K562 (cell line): ENCODE measurements at regions not wholly inside any gene's neighbourhood (a gene's known extent, or its start where the extent isn't known, plus 50 kb on each side); places are given as distances from the start of the nearest gene placed in this dataset.

Experiments
- ATAC-seq: fragments of 200-7000 bp; cut with Tn5 transposase; 3 replicates; pipeline ENCODE4 v1.9.1; 2020; ENCODE audit warnings: moderate library complexity
- BruUV-seq: library from RNA; stranded (reverse); fragments of 400-500 nt; replicated peaks from 2 replicates; lab custom pipeline; 2021; lab: Mats Ljungman, UMichigan
- CTCF ChIA-PET: fragments of 300-600 bp; formaldehyde crosslinking; extraction: SDS; loops from one replicate; lab custom pipeline; 2021; ENCODE audit warnings: low intra/inter-chr PET ratio; lab: Yijun Ruan, JAX
- POLR2A ChIA-PET: fragments of 300-600, 350-650 bp; sonication (Branson Sonifier 250); formaldehyde crosslinking; extraction: SDS; loops from one replicate; lab custom pipeline; 2021; ENCODE audit warnings: antibody characterized with exemption, inconsistent platforms; lab: Yijun Ruan, JAX
- DNase-seq, 4 experiments: peaks; one replicate each; pipeline versions ENCODE4 v3.0.0 to v3.0.0-alpha.2; 2011 to 2018; ENCODE audit warnings: low spot score in 3 of 4, mixed read lengths in 3 of 4; ENCODE audit errors: extremely low read depth in 1 of 4
- FAIRE-seq: peaks from 2 replicates; lab custom pipeline; 2011; peaks lifted over from hg19 to GRCh38; lab: Jason Lieb, UNC
- H2AFZ ChIP-seq: 2 replicates; pipeline ENCODE4 v1.6.0; 2011; ENCODE audit warnings: low read depth, low read length, control low read depth, inconsistent platforms
- H3K27ac ChIP-seq: fragments of 200-600 bp; 3 replicates; pipeline ENCODE4 v1.8.0; 2011; ENCODE audit warnings: low read depth, mild to moderate bottlenecking, control low read depth, inconsistent platforms, low read length, moderate library complexity, mixed read lengths; ENCODE audit errors: extremely low read depth
- H3K27me3 ChIP-seq, 2 experiments: fragments of 300-600 bp in 1 of 2; 2 replicates in 1 of 2; 3 replicates in 1 of 2; pipeline versions ENCODE4 v1.6.0 to v1.8.0; 2011; ENCODE audit warnings: inconsistent platforms in 2 of 2, low read length in 2 of 2, mild to moderate bottlenecking in 1 of 2, mixed read lengths in 1 of 2, moderate library complexity in 1 of 2; ENCODE audit not compliant: control insufficient read depth in 2 of 2, insufficient read depth in 2 of 2
- H3K36me3 ChIP-seq: fragments of 300-600 bp; 3 replicates; pipeline ENCODE4 v1.8.0; 2011; ENCODE audit warnings: mild to moderate bottlenecking, low read length, inconsistent platforms; ENCODE audit not compliant: control insufficient read depth, insufficient read depth
- H3K4me1 ChIP-seq, 2 experiments: fragments of 200-600 bp in 1 of 2; replicated peaks in 1 of 2; 2 replicates in 1 of 2; 3 replicates in 1 of 2; pipeline versions ENCODE4 v1.5.1 to v1.8.0; 2011; ENCODE audit warnings: inconsistent platforms in 2 of 2, low read length in 2 of 2, mild to moderate bottlenecking in 1 of 2, mixed read lengths in 1 of 2, moderate library complexity in 1 of 2; ENCODE audit not compliant: control insufficient read depth in 2 of 2, insufficient read depth in 2 of 2
- H3K4me2 ChIP-seq: 2 replicates; pipeline ENCODE4 v1.6.1; 2011; ENCODE audit warnings: low read length, control low read depth, inconsistent platforms, mixed read lengths; ENCODE audit not compliant: insufficient read depth
- H3K4me3 ChIP-seq: fragments of 200-600 bp; sonication (generic), shearing (Covaris generic); 2 replicates; pipeline ENCODE4 v1.5.1; 2016; ENCODE audit warnings: control low read depth, inconsistent platforms
- H3K79me2 ChIP-seq: fragments of 200-600 bp; 3 replicates; pipeline ENCODE4 v1.8.0; 2011; ENCODE audit warnings: low read length, inconsistent platforms; ENCODE audit not compliant: control insufficient read depth, insufficient read depth
- H3K9ac ChIP-seq, 2 experiments: 2 replicates each; pipeline versions ENCODE4 v1.6.0 to v1.6.1; 2011; ENCODE audit warnings: low read depth in 2 of 2, low read length in 2 of 2, control low read depth in 1 of 2, inconsistent platforms in 1 of 2, mild to moderate bottlenecking in 1 of 2, mixed read lengths in 1 of 2; ENCODE audit not compliant: insufficient read depth in 1 of 2
- H3K9me1 ChIP-seq: one replicate; pipeline ENCODE4 v1.6.0; 2011; ENCODE audit warnings: inconsistent platforms, mild to moderate bottlenecking, low read length, moderate library complexity; ENCODE audit not compliant: control insufficient read depth, insufficient read depth
- H3K9me3 ChIP-seq: replicated peaks from 2 replicates; pipeline ENCODE4 v1.5.1; 2011; ENCODE audit warnings: low read depth, low read length, inconsistent platforms; ENCODE audit not compliant: control insufficient read depth, insufficient read depth
- H4K20me1 ChIP-seq: replicated peaks from 2 replicates; pipeline ENCODE4 v1.6.1; 2011; ENCODE audit warnings: low read length, inconsistent platforms, mixed read lengths; ENCODE audit not compliant: control insufficient read depth, insufficient read depth
- FIP1L1 ChIP-seq: fragments of 200-400 bp; formaldehyde crosslinking; IDR thresholded peaks from 2 replicates; pipeline ENCODE4 v1.6.1; 2018; ENCODE audit warnings: mild to moderate bottlenecking, low read depth, low read length; ENCODE audit not compliant: poor library complexity, severe bottlenecking
- HCFC1 ChIP-seq: IDR thresholded peaks from 2 replicates; pipeline ENCODE4 v1.6.1; 2012; ENCODE audit warnings: low read depth, low read length, improper control_type of control experiment
- MTA3 ChIP-seq: fragments of 450-650 bp; formaldehyde crosslinking; IDR thresholded peaks from 2 replicates; pipeline ENCODE4 v1.6.1; 2017; ENCODE audit warnings: mild to moderate bottlenecking, borderline replicate concordance
- SRSF9 ChIP-seq: fragments of 200-400 bp; formaldehyde crosslinking; IDR thresholded peaks from 2 replicates; pipeline ENCODE4 v1.6.1; 2017; ENCODE audit warnings: low read depth, low read length, borderline replicate concordance
- TAF9B ChIP-seq: fragments of 450-650 bp; IDR thresholded peaks from 2 replicates; pipeline ENCODE4 v1.6.1; 2018; ENCODE audit warnings: mild to moderate bottlenecking; ENCODE audit not compliant: partially characterized antibody
- TBP ChIP-seq: optimal IDR thresholded peaks from 2 replicates; pipeline ENCODE3; 2011; ENCODE audit warnings: low read depth, low read length, improper control_type of control experiment
- TEAD4 ChIP-seq, 2 experiments: sonication (generic) in 1 of 2; formaldehyde crosslinking in 1 of 2; IDR thresholded peaks; 2 replicates each; pipeline versions ENCODE4 v1.6.1 to v1.8.0; 2012 to 2022; ENCODE audit warnings: borderline replicate concordance in 1 of 2, inconsistent platforms in 1 of 2, low read length in 1 of 2, mild to moderate bottlenecking in 1 of 2, missing genetic modification reagents in 1 of 2
- ZNF124 ChIP-seq: sonication (generic); formaldehyde crosslinking; IDR thresholded peaks from 2 replicates; pipeline ENCODE4 v1.8.1; 2022; ENCODE audit warnings: missing genetic modification reagents
- ZNF24 ChIP-seq: fragments of 450-650 bp; IDR thresholded peaks from 2 replicates; pipeline ENCODE4 v1.6.1; 2016
- ZNF668 ChIP-seq: fragments of 250-450 bp; sonication (Bioruptor Pico); IDR thresholded peaks from 2 replicates; pipeline ENCODE4 v1.8.0; 2022; ENCODE audit warnings: mild to moderate bottlenecking, inconsistent platforms
- WGBS: fragments of 100-300 bp; shearing (Covaris generic); methylation state at CpG from one replicate; pipeline ENCODE4 v1.1.6; 2016; ENCODE audit warnings: low coverage, mixed read lengths; ENCODE audit not compliant: insufficient coverage; ENCODE audit errors: missing lambda C conversion rate; 5-methylcytosine and 5-hydroxymethylcytosine counted together
- in situ Hi-C: fragments of 300-500 bp; cut with MboI; formaldehyde crosslinking; loops from 4 replicates; pipeline ENCODE4 v1.15.0; 2018; ENCODE audit warnings: inconsistent platforms, mixed read lengths
- intact Hi-C: fragments of 100-400 bp; cut with micrococcal nuclease; formaldehyde crosslinking; loops from 2 replicates; pipeline ENCODE4 v1.14.2; 2022
- TF ChIP-seq, protein P1 (sequence below): fragments of 200-600 bp; sonication (generic); IDR thresholded peaks from one replicate; pipeline ENCODE4 v1.6.1; 2012; ENCODE audit warnings: mild to moderate bottlenecking, low read depth, low read length, inconsistent platforms

DNA sequence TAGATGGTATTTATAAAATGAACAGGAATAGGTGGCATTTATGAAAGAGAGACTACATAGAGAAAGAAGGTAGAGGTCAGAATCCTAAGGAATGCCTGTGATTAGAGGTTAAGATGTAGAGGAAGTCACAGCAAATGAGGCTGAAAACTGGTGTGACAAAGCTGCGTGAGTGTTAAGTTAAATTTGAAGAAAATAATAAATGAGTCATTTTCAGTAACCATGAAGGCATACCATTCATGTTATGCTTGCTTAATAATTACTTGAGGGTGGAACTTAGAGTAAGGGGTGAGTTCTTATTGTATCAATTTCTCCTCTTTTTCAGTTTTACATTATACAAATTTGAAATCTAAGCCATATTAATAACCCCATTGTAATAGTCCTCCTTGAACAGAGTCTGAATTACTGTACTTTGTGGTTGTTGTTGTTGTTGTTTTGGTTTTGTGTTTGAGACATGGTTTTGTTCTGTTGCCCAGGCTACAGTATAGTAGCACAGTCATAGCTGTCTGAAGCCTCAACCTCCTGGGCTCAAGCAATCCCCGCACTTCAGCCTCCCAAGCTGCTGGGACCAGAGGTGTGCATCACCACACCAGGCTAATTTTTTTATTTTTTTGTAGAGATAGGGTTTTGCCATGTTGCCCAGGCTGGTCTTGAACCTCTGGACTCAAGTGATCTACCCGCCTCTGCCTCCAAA lies 761.5 kb downstream of the GALC start:
- 2% methylated on average over 3 of the region's 3 CpGs for WGBS
- Histone ChIP-seq H3K27me3 (no peaks in the 10 kb centered on the region), H3K9me3 (no peaks in the 10 kb centered on the region), H4K20me1 (no peaks in the 10 kb centered on the region), H3K79me2 (no peaks in the 10 kb centered on the region), H3K9ac (no peak overlapping the region), H3K9me1 (no peaks in the 10 kb centered on the region), H2AFZ (no peak overlapping the region), H3K36me3 (no peaks in the 10 kb centered on the region), H3K4me2 (no peak overlapping the region), H3K4me1 (no peaks in the 10 kb centered on the region), H3K4me3 (no peak overlapping the region), H3K27ac (no peak overlapping the region)
- no peak for ATAC-seq
- in situ Hi-C loops (no loop called here), intact Hi-C loops (no loop called here)
- ChIA-PET POLR2A (no interaction called here), CTCF (no interaction called here)
- no TSS peak for BruUV-seq
- DNase-seq = no peak
- FAIRE-seq = no peak
- no peak for TF ChIP-seq ZNF124 (CRISPR knock-in tag)
- TF ChIP-seq TAF9B = no peak
- TF ChIP-seq TEAD4 (IDR thresholded peaks at IDR 0.05; ENCODE audit: low read length) = no peak
- TF ChIP-seq TEAD4 (CRISPR knock-in tag; IDR thresholded peaks at IDR 0.05; ENCODE audit: borderline replicate concordance) = no peak
- TF ChIP-seq, protein P1, sequence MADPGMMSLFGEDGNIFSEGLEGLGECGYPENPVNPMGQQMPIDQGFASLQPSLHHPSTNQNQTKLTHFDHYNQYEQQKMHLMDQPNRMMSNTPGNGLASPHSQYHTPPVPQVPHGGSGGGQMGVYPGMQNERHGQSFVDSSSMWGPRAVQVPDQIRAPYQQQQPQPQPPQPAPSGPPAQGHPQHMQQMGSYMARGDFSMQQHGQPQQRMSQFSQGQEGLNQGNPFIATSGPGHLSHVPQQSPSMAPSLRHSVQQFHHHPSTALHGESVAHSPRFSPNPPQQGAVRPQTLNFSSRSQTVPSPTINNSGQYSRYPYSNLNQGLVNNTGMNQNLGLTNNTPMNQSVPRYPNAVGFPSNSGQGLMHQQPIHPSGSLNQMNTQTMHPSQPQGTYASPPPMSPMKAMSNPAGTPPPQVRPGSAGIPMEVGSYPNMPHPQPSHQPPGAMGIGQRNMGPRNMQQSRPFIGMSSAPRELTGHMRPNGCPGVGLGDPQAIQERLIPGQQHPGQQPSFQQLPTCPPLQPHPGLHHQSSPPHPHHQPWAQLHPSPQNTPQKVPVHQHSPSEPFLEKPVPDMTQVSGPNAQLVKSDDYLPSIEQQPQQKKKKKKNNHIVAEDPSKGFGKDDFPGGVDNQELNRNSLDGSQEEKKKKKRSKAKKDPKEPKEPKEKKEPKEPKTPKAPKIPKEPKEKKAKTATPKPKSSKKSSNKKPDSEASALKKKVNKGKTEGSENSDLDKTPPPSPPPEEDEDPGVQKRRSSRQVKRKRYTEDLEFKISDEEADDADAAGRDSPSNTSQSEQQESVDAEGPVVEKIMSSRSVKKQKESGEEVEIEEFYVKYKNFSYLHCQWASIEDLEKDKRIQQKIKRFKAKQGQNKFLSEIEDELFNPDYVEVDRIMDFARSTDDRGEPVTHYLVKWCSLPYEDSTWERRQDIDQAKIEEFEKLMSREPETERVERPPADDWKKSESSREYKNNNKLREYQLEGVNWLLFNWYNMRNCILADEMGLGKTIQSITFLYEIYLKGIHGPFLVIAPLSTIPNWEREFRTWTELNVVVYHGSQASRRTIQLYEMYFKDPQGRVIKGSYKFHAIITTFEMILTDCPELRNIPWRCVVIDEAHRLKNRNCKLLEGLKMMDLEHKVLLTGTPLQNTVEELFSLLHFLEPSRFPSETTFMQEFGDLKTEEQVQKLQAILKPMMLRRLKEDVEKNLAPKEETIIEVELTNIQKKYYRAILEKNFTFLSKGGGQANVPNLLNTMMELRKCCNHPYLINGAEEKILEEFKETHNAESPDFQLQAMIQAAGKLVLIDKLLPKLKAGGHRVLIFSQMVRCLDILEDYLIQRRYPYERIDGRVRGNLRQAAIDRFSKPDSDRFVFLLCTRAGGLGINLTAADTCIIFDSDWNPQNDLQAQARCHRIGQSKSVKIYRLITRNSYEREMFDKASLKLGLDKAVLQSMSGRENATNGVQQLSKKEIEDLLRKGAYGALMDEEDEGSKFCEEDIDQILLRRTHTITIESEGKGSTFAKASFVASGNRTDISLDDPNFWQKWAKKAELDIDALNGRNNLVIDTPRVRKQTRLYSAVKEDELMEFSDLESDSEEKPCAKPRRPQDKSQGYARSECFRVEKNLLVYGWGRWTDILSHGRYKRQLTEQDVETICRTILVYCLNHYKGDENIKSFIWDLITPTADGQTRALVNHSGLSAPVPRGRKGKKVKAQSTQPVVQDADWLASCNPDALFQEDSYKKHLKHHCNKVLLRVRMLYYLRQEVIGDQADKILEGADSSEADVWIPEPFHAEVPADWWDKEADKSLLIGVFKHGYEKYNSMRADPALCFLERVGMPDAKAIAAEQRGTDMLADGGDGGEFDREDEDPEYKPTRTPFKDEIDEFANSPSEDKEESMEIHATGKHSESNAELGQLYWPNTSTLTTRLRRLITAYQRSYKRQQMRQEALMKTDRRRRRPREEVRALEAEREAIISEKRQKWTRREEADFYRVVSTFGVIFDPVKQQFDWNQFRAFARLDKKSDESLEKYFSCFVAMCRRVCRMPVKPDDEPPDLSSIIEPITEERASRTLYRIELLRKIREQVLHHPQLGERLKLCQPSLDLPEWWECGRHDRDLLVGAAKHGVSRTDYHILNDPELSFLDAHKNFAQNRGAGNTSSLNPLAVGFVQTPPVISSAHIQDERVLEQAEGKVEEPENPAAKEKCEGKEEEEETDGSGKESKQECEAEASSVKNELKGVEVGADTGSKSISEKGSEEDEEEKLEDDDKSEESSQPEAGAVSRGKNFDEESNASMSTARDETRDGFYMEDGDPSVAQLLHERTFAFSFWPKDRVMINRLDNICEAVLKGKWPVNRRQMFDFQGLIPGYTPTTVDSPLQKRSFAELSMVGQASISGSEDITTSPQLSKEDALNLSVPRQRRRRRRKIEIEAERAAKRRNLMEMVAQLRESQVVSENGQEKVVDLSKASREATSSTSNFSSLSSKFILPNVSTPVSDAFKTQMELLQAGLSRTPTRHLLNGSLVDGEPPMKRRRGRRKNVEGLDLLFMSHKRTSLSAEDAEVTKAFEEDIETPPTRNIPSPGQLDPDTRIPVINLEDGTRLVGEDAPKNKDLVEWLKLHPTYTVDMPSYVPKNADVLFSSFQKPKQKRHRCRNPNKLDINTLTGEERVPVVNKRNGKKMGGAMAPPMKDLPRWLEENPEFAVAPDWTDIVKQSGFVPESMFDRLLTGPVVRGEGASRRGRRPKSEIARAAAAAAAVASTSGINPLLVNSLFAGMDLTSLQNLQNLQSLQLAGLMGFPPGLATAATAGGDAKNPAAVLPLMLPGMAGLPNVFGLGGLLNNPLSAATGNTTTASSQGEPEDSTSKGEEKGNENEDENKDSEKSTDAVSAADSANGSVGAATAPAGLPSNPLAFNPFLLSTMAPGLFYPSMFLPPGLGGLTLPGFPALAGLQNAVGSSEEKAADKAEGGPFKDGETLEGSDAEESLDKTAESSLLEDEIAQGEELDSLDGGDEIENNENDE = no peak
- no peak for TF ChIP-seq MTA3
- no peak for TF ChIP-seq HCFC1
- no peak for TF ChIP-seq ZNF668 (CRISPR knock-in tag)
- no peak for TF ChIP-seq TBP
- TF ChIP-seq SRSF9 = no peak
- TF ChIP-seq FIP1L1 = no peak
- no peak for TF ChIP-seq ZNF24
